ENCODE measurements at regions not wholly inside any gene's neighbourhood (a gene's known extent, or its start where the extent isn't known, plus 50 kb on each side); places are given as distances from the start of the nearest gene placed in this dataset.
A peak's percentile ranks its signal among the peaks of the same experiment; 100 is the strongest.

GRCh38 chr3:25957026-25957425 is 167.1 kb downstream of the OXSM start:
- Histone ChIP-seq H3F3A (ENCODE audit: low read depth) (no peaks in the 10 kb centered on the region), H3K9me3 (ENCODE audit: low read depth) (no peaks in the 10 kb centered on the region), H3K4me1 (peaks cover 4% of the 10 kb centered on the region), H3K4me2 (no peak overlapping the region), H3K4me3 (no peak overlapping the region), H3K9ac (no peak overlapping the region), H3K27me3 (no peaks in the 10 kb centered on the region), H2AFZ (replicated peaks) (no peak overlapping the region), H4K20me1 (ENCODE audit: low read depth) (no peaks in the 10 kb centered on the region), H3K27ac (no peak overlapping the region), H3K79me2 (ENCODE audit: low read depth) (no peaks in the 10 kb centered on the region), H3K36me3 (no peaks in the 10 kb centered on the region)
- no peak for DNase-seq (ENCODE audit: low spot score)
- TF ChIP-seq EZH2 (IDR thresholded peaks at IDR 0.05) = no peak
- TF ChIP-seq EZH2phosphoT487 (IDR thresholded peaks at IDR 0.05) = no peak
- TF ChIP-seq, protein P1, sequence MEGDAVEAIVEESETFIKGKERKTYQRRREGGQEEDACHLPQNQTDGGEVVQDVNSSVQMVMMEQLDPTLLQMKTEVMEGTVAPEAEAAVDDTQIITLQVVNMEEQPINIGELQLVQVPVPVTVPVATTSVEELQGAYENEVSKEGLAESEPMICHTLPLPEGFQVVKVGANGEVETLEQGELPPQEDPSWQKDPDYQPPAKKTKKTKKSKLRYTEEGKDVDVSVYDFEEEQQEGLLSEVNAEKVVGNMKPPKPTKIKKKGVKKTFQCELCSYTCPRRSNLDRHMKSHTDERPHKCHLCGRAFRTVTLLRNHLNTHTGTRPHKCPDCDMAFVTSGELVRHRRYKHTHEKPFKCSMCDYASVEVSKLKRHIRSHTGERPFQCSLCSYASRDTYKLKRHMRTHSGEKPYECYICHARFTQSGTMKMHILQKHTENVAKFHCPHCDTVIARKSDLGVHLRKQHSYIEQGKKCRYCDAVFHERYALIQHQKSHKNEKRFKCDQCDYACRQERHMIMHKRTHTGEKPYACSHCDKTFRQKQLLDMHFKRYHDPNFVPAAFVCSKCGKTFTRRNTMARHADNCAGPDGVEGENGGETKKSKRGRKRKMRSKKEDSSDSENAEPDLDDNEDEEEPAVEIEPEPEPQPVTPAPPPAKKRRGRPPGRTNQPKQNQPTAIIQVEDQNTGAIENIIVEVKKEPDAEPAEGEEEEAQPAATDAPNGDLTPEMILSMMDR (IDR thresholded peaks at IDR 0.05) = no peak
- Mint-ChIP-seq H3K36me3 (no peaks in the 10 kb centered on the region), H3K27ac (no peak overlapping the region), H3K4me3 (no peak overlapping the region), H3K9me3 (no peaks in the 10 kb centered on the region), H3K27me3 (ENCODE audit: insufficient read depth, low read depth) (no peaks in the 10 kb centered on the region), H3K4me1 (no peaks in the 10 kb centered on the region)

DNA sequence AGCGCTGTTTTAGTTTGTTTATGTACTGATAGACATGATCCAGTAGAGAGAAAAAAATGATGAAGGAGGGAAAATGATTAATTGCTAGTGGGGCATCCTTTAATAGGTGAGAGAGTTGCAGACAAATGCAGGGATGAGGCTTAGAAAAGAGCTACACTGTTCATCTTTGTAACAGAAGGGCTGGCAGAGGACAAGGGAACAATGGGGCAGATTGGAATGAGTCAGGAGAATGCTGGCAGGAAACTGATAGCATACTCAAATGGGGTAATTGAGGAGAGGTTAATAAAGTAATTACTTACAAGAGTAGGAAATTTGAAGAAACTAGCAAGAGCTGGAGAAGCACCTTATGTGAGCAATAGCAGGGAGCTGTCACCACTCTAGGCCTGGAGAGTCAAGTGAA is 170.9 kb downstream of the OXSM start:
- no peak overlapping the region for H3K4me2 ChIP-seq
- no peak for TF ChIP-seq EZH2phosphoT487 (IDR thresholded peaks at IDR 0.05)
- TF ChIP-seq, protein P1 (IDR thresholded peaks at IDR 0.05) = no peak
- no peak for TF ChIP-seq EZH2 (IDR thresholded peaks at IDR 0.05)
- Mint-ChIP-seq H3K36me3 (no peaks in the 10 kb centered on the region), H3K27me3 (ENCODE audit: insufficient read depth, low read depth) (no peaks in the 10 kb centered on the region), H3K4me3 (no peak overlapping the region), H3K27ac (no peak overlapping the region), H3K4me1 (no peaks in the 10 kb centered on the region), H3K9me3 (no peaks in the 10 kb centered on the region)
- H3K9me3 ChIP-seq (ENCODE audit: low read depth) = no peaks in the 10 kb centered on the region
- no peak overlapping the region for H2AFZ ChIP-seq (replicated peaks)
- H3K79me2 ChIP-seq (ENCODE audit: low read depth) = no peaks in the 10 kb centered on the region
- peaks cover 4% of the 10 kb centered on the region for H3K4me1 ChIP-seq
- no peak overlapping the region for H3K9ac ChIP-seq
- no peaks in the 10 kb centered on the region for H3K36me3 ChIP-seq
- H3K27me3 ChIP-seq = no peaks in the 10 kb centered on the region
- no peaks in the 10 kb centered on the region for H3F3A ChIP-seq (ENCODE audit: low read depth)
- DNase-seq (ENCODE audit: low spot score) = no peak
- no peaks in the 10 kb centered on the region for H4K20me1 ChIP-seq (ENCODE audit: low read depth)
- H3K4me3 ChIP-seq = no peak overlapping the region
- H3K27ac ChIP-seq = no peak overlapping the region

DNA sequence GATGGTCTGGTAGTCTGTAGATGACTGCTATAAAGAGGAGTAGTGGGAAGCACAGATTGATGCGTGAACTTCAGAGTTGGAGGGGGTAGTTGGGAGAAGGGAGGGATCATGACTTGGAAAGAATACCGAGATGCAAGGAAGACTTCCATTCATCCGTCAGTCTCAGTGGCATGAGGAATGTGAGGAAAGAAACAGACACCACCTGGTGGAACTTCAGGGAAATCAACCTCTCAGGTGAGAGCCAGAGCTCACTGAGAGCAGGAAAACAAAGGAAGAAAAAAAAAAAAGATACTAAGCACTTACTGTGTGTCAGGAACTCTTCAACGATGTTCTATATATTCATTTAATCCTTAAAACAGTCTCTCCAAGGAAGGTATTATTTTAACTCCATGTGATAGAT is 172.4 kb downstream of the OXSM start:
- H2AFZ ChIP-seq (replicated peaks) = no peak overlapping the region
- no peaks in the 10 kb centered on the region for H3K36me3 ChIP-seq
- no peaks in the 10 kb centered on the region for H3K79me2 ChIP-seq (ENCODE audit: low read depth)
- DNase-seq (ENCODE audit: low spot score) = peak; percentile 47
- TF ChIP-seq EZH2 (IDR thresholded peaks at IDR 0.05) (no peak), EZH2phosphoT487 (IDR thresholded peaks at IDR 0.05) (no peak)
- TF ChIP-seq, protein P1 (IDR thresholded peaks at IDR 0.05) = peak; percentile 48
- no peaks in the 10 kb centered on the region for H3F3A ChIP-seq (ENCODE audit: low read depth)
- no peaks in the 10 kb centered on the region for H4K20me1 ChIP-seq (ENCODE audit: low read depth)
- Mint-ChIP-seq H3K4me3 (no peak overlapping the region), H3K4me1 (no peaks in the 10 kb centered on the region), H3K9me3 (no peaks in the 10 kb centered on the region), H3K27ac (no peak overlapping the region), H3K27me3 (ENCODE audit: insufficient read depth, low read depth) (no peaks in the 10 kb centered on the region), H3K36me3 (no peaks in the 10 kb centered on the region)
- H3K27me3 ChIP-seq = no peaks in the 10 kb centered on the region
- H3K9me3 ChIP-seq (ENCODE audit: low read depth) = no peaks in the 10 kb centered on the region
- H3K27ac ChIP-seq = no peak overlapping the region
- no peak overlapping the region for H3K4me2 ChIP-seq
- H3K9ac ChIP-seq = no peak overlapping the region
- H3K4me3 ChIP-seq = no peak overlapping the region
- H3K4me1 ChIP-seq = peaks cover 4% of the 10 kb centered on the region
